HEK293 (cell line): ENCODE measurements at regions not wholly inside any gene's neighbourhood (a gene's known extent, or its start where the extent isn't known, plus 50 kb on each side); places are given as distances from the start of the nearest gene placed in this dataset.

ENCODE experiments used
- CTCF ChIA-PET: fragments of 350-600 bp; formaldehyde crosslinking; extraction: SDS; loops from one replicate; lab custom pipeline; 2021; ENCODE audit warnings: antibody characterized with exemption; lab: Yijun Ruan, JAX
- POLR2A ChIA-PET: fragments of 300-600 bp; formaldehyde crosslinking; extraction: SDS; loops from one replicate; lab custom pipeline; 2020; ENCODE audit warnings: antibody characterized with exemption, inconsistent platforms; lab: Yijun Ruan, JAX
- H3K27ac ChIP-seq: fragments of 200-500 bp; sonication (Bioruptor generic); 2 replicates; pipeline ENCODE4 v1.5.1; 2014; ENCODE audit warnings: low read depth, low read length, control low read depth, inconsistent platforms; ENCODE audit errors: extremely low read depth
- H3K36me3 ChIP-seq, 2 experiments: fragments of 200-500 bp in 1 of 2; sonication (Bioruptor generic) in 1 of 2; 1 replicate in 1 of 2; 2 replicates in 1 of 2; pipeline ENCODE4 v1.5.1; 2014 to 2017; ENCODE audit warnings: inconsistent platforms in 2 of 2, low read length in 2 of 2; ENCODE audit not compliant: control insufficient read depth in 2 of 2, insufficient read depth in 1 of 2
- H3K4me1 ChIP-seq: fragments of 200-500 bp; sonication (Bioruptor generic); 2 replicates; pipeline ENCODE4 v1.5.1; 2014; ENCODE audit warnings: mild to moderate bottlenecking, low read length, inconsistent platforms; ENCODE audit not compliant: control insufficient read depth, insufficient read depth
- H3K4me3 ChIP-seq: 2 replicates; pipeline ENCODE4 v1.5.1; 2011; ENCODE audit warnings: low read depth, mild to moderate bottlenecking, control low read depth, low read length, moderate library complexity
- H3K9me3 ChIP-seq: fragments of 200-500 bp; sonication (Bioruptor generic); 2 replicates; pipeline ENCODE4 v1.5.1; 2014; ENCODE audit warnings: low read depth, low read length, inconsistent platforms; ENCODE audit not compliant: control insufficient read depth, insufficient read depth
- GFI1B ChIP-seq: fragments of 450-650 bp; formaldehyde crosslinking; IDR thresholded peaks from 2 replicates; pipeline ENCODE4 v1.5.1; 2016; ENCODE audit warnings: missing biosample characterization, missing genetic modification characterization
- GLI2 ChIP-seq: fragments of 450-650 bp; formaldehyde crosslinking; IDR thresholded peaks from 2 replicates; pipeline ENCODE4; 2017; ENCODE audit warnings: missing biosample characterization, missing genetic modification characterization, low read depth, borderline replicate concordance
- GLIS1 ChIP-seq: fragments of 450-650 bp; formaldehyde crosslinking; IDR thresholded peaks from 2 replicates; pipeline ENCODE4 v1.5.1; 2016; ENCODE audit warnings: missing biosample characterization, missing genetic modification characterization
- MEIS1 ChIP-seq: sonication (generic); formaldehyde crosslinking; IDR thresholded peaks from 2 replicates; pipeline ENCODE4 v1.8.1; 2022; ENCODE audit warnings: missing genetic modification reagents, mild to moderate bottlenecking, borderline replicate concordance
- MYNN ChIP-seq: fragments of 450-650 bp; formaldehyde crosslinking; IDR thresholded peaks from 2 replicates; pipeline ENCODE4 v1.5.1; 2016; ENCODE audit warnings: missing biosample characterization, missing genetic modification characterization, borderline replicate concordance
- TRIM28 ChIP-seq: IDR thresholded peaks from 2 replicates; pipeline ENCODE4 v1.6.1; 2011; ENCODE audit warnings: low read length, control low read depth, borderline replicate concordance
- YY2 ChIP-seq: fragments of 450-650 bp; formaldehyde crosslinking; IDR thresholded peaks from 2 replicates; pipeline ENCODE4 v1.5.1; 2016; ENCODE audit warnings: missing biosample characterization, missing genetic modification characterization
- ZBTB1 ChIP-seq: fragments of 450-650 bp; formaldehyde crosslinking; IDR thresholded peaks from 2 replicates; pipeline ENCODE4 v1.5.1; 2016; ENCODE audit warnings: missing biosample characterization, missing genetic modification characterization
- ZBTB20 ChIP-seq: fragments of 450-650 bp; formaldehyde crosslinking; IDR thresholded peaks from 2 replicates; pipeline ENCODE4 v1.5.1; 2016; ENCODE audit warnings: missing biosample characterization, missing genetic modification characterization
- ZBTB44 ChIP-seq: fragments of 450-650 bp; IDR thresholded peaks from 2 replicates; pipeline ENCODE4 v1.5.1; 2018; ENCODE audit warnings: missing biosample characterization, mild to moderate bottlenecking, missing genetic modification characterization
- ZBTB48 ChIP-seq: fragments of 450-650 bp; formaldehyde crosslinking; IDR thresholded peaks from 2 replicates; pipeline ENCODE4 v1.5.1; 2016; ENCODE audit warnings: missing biosample characterization, missing genetic modification characterization
- ZEB2 ChIP-seq: fragments of 450-650 bp; formaldehyde crosslinking; IDR thresholded peaks from 2 replicates; pipeline ENCODE4 v1.5.1; 2016; ENCODE audit warnings: missing biosample characterization, missing genetic modification characterization
- ZFP37 ChIP-seq: fragments of 450-650 bp; formaldehyde crosslinking; IDR thresholded peaks from 2 replicates; pipeline ENCODE4 v1.5.1; 2016; ENCODE audit warnings: missing biosample characterization, missing genetic modification characterization
- ZFP69B ChIP-seq: fragments of 450-650 bp; formaldehyde crosslinking; IDR thresholded peaks from 2 replicates; pipeline ENCODE4 v1.5.1; 2016; ENCODE audit warnings: missing biosample characterization, missing genetic modification characterization
- ZNF211 ChIP-seq: fragments of 450-650 bp; formaldehyde crosslinking; IDR thresholded peaks from 2 replicates; pipeline ENCODE4 v1.5.1; 2016; ENCODE audit warnings: low read depth, missing biosample characterization, missing genetic modification characterization
- ZNF23 ChIP-seq: fragments of 450-650 bp; formaldehyde crosslinking; IDR thresholded peaks from 2 replicates; pipeline ENCODE4 v1.5.1; 2016; ENCODE audit warnings: missing biosample characterization, missing genetic modification characterization, borderline replicate concordance
- ZNF239 ChIP-seq: fragments of 450-650 bp; formaldehyde crosslinking; IDR thresholded peaks from 2 replicates; pipeline ENCODE4 v1.5.1; 2016; ENCODE audit warnings: missing biosample characterization, missing genetic modification characterization
- ZNF24 ChIP-seq: fragments of 450-650 bp; formaldehyde crosslinking; IDR thresholded peaks from 2 replicates; pipeline ENCODE4 v1.5.1; 2016; ENCODE audit warnings: missing biosample characterization, missing genetic modification characterization
- ZNF311 ChIP-seq: fragments of 450-650 bp; formaldehyde crosslinking; IDR thresholded peaks from 2 replicates; pipeline ENCODE4 v1.5.1; 2017; ENCODE audit warnings: missing biosample characterization, missing genetic modification characterization, borderline replicate concordance
- ZNF366 ChIP-seq: fragments of 450-650 bp; formaldehyde crosslinking; conservative IDR thresholded peaks from 2 replicates; pipeline ENCODE4 v1.5.1; 2016; ENCODE audit warnings: missing biosample characterization, missing genetic modification characterization
- ZNF423 ChIP-seq: fragments of 450-650 bp; formaldehyde crosslinking; IDR thresholded peaks from 2 replicates; pipeline ENCODE4 v1.5.1; 2016; ENCODE audit warnings: missing biosample characterization, missing genetic modification characterization
- ZNF488 ChIP-seq: fragments of 450-650 bp; formaldehyde crosslinking; IDR thresholded peaks from 2 replicates; pipeline ENCODE4 v1.5.1; 2016; ENCODE audit warnings: missing biosample characterization, missing genetic modification characterization
- ZNF514 ChIP-seq: fragments of 450-650 bp; formaldehyde crosslinking; IDR thresholded peaks from 2 replicates; pipeline ENCODE4 v1.5.1; 2016; ENCODE audit warnings: missing biosample characterization, missing genetic modification characterization
- ZNF624 ChIP-seq: fragments of 450-650 bp; formaldehyde crosslinking; IDR thresholded peaks from 2 replicates; pipeline ENCODE4 v1.5.1; 2017; ENCODE audit warnings: missing biosample characterization, missing genetic modification characterization
- ZNF658 ChIP-seq: fragments of 450-650 bp; formaldehyde crosslinking; IDR thresholded peaks from 2 replicates; pipeline ENCODE4; 2016; ENCODE audit warnings: missing biosample characterization, missing genetic modification characterization
- ZNF776 ChIP-seq: fragments of 450-650 bp; formaldehyde crosslinking; IDR thresholded peaks from 2 replicates; pipeline ENCODE4 v1.5.0; 2017; ENCODE audit warnings: missing biosample characterization, missing genetic modification characterization, borderline replicate concordance
- ZNF792 ChIP-seq: fragments of 450-650 bp; formaldehyde crosslinking; IDR thresholded peaks from 2 replicates; pipeline ENCODE4 v1.5.1; 2016; ENCODE audit warnings: missing biosample characterization, missing genetic modification characterization
- ZSCAN23 ChIP-seq: fragments of 450-650 bp; formaldehyde crosslinking; IDR thresholded peaks from 2 replicates; pipeline ENCODE4 v1.5.1; 2016; ENCODE audit warnings: missing biosample characterization, missing genetic modification characterization
- ZXDB ChIP-seq: fragments of 450-650 bp; formaldehyde crosslinking; IDR thresholded peaks from 2 replicates; pipeline ENCODE4 v1.5.1; 2016; ENCODE audit warnings: missing biosample characterization, missing genetic modification characterization
- TF ChIP-seq, protein P1 (sequence below): fragments of 450-650 bp; formaldehyde crosslinking; IDR thresholded peaks from 2 replicates; pipeline ENCODE4 v1.5.1; 2016; ENCODE audit warnings: missing biosample characterization, missing genetic modification characterization
- TF ChIP-seq, protein P2 (sequence below): fragments of 450-650 bp; formaldehyde crosslinking; IDR thresholded peaks from 2 replicates; pipeline ENCODE4 v1.5.1; 2017; ENCODE audit warnings: missing biosample characterization, missing genetic modification characterization

DNA sequence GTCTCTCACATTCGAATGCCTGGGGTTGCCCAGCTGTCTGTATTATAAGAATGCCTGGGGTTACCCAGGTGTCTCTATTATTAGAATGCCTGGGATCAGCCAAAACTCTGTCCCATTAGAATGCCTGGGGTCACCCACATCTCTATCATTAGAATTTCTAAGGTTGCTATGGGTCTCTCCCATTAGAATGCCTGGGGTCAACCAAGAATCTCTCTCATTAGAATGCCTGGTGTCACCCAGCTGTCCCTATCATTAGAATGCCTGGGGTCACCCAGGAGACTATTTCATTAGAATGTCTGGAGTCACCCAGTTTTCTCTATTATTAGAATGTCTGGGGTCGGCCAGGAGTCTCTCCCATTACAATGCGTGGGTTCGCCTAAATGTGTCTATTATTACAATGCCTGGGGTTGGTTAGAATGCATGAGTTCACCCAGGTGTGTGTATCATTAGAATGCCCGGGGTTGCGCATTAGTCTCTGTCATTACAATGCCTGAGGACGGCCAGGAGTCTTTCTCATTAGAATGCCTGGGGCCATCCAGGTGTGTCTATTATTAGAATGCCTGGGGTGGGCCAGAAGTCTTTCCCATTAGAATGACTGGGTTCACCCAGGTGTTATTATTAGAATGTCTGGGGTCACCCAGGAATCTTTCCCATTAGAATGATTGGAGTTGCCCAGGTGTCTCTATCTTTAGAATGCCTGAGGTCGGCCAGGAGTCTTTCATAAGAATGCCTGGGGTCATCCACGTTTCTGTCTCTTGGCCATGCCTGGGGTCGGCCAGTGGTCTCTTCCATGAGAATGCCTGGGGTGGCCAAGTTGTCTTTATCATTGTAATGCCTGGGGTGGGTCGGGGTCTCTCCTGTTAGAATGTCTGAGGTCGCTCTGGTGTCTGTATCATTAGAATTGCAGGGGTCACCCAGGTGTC lies 59.6 kb downstream of the RNF187 start:
- ChIA-PET POLR2A (no interaction called here), CTCF (interaction anchor here (0.6 kb wide), 1 partner anchor 46 kb away, joined by 4 read pairs; no protein-coding TSS in a partner anchor)
- Histone ChIP-seq H3K4me1 (no peaks in the 10 kb centered on the region), H3K36me3 (no peaks in the 10 kb centered on the region), H3K4me3 (no peak overlapping the region), H3K27ac (no peak overlapping the region), H3K9me3 (no peaks in the 10 kb centered on the region)
- TF ChIP-seq ZFP37 (tag by site-specific recombination) (no peak), ZBTB20 (tag by site-specific recombination) (no peak), MYNN (tag by site-specific recombination) (no peak), ZBTB48 (tag by site-specific recombination) (no peak), GLIS1 (tag by site-specific recombination) (no peak), ZNF658 (tag by site-specific recombination) (no peak), ZFP69B (tag by site-specific recombination) (no peak), ZNF514 (no peak), ZNF211 (tag by site-specific recombination) (no peak), ZNF624 (tag by site-specific recombination) (no peak), ZEB2 (tag by site-specific recombination) (no peak), ZSCAN23 (tag by site-specific recombination) (no peak), ZNF488 (tag by site-specific recombination) (no peak), MEIS1 (CRISPR knock-in tag) (no peak), GFI1B (tag by site-specific recombination) (no peak), ZNF366 (tag by site-specific recombination) (no peak), TRIM28 (no peak), ZNF792 (tag by site-specific recombination) (no peak)
- TF ChIP-seq, protein P1, sequence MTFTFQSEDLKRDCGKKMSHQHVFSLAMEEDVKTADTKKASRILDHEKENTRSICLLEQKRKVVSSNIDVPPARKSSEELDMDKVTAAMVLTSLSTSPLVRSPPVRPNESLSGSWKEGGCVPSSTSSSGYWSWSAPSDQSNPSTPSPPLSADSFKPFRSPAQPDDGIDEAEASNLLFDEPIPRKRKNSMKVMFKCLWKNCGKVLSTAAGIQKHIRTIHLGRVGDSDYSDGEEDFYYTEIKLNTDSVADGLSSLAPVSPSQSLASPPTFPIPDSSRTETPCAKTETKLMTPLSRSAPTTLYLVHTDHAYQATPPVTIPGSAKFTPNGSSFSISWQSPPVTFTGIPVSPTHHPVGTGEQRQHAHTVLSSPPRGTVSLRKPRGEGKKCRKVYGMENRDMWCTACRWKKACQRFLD (tag by site-specific recombination), result no peak

GRCh38 chr1:228547464-228547792 lies 60.2 kb downstream of the RNF187 start:
- CTCF ChIA-PET, result interaction anchor here (0.7 kb wide), 1 partner anchor 1007 kb away, joined by 4 read pairs; no protein-coding TSS in a partner anchor

DNA sequence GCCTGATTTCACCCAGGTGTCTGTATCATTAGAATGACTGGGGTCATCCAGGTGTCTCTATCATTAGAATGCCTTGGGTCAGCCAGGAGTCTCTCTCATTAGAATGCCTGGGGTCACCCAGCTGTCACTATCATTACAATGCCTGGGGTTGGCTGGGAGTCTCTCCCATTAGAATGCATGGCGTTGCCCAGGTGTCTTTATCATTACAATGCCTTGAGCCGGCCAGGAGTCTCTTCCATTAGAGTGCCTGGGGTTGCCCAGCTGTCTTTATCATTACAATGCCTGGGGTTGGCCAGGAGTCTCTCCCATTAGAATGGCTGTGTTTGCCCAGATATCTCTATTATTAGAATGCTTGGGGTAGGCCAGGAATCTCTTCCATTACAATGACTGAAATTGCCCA lies 61.6 kb downstream of the RNF187 start:
- Histone ChIP-seq H3K4me3 (no peak overlapping the region), H3K9me3 (no peaks in the 10 kb centered on the region), H3K4me1 (no peaks in the 10 kb centered on the region), H3K27ac (no peak overlapping the region), H3K36me3 (no peaks in the 10 kb centered on the region)
- ChIA-PET CTCF (no interaction called here), POLR2A (no interaction called here)
- TF ChIP-seq ZNF658 (tag by site-specific recombination) (no peak), ZBTB1 (tag by site-specific recombination) (no peak), ZNF239 (tag by site-specific recombination) (no peak), ZBTB44 (tag by site-specific recombination) (no peak), ZNF776 (tag by site-specific recombination) (no peak), ZNF24 (tag by site-specific recombination) (no peak), GLI2 (no peak), YY2 (tag by site-specific recombination) (no peak), ZNF514 (no peak)
- TF ChIP-seq, protein P2, sequence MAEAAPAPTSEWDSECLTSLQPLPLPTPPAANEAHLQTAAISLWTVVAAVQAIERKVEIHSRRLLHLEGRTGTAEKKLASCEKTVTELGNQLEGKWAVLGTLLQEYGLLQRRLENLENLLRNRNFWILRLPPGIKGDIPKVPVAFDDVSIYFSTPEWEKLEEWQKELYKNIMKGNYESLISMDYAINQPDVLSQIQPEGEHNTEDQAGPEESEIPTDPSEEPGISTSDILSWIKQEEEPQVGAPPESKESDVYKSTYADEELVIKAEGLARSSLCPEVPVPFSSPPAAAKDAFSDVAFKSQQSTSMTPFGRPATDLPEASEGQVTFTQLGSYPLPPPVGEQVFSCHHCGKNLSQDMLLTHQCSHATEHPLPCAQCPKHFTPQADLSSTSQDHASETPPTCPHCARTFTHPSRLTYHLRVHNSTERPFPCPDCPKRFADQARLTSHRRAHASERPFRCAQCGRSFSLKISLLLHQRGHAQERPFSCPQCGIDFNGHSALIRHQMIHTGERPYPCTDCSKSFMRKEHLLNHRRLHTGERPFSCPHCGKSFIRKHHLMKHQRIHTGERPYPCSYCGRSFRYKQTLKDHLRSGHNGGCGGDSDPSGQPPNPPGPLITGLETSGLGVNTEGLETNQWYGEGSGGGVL (tag by site-specific recombination), result no peak

More at GRCh38 chr1:228547464-228547792, 60.2 kb downstream of the RNF187 start:
- no peaks in the 10 kb centered on the region for H3K36me3 ChIP-seq
- TF ChIP-seq ZNF311 (tag by site-specific recombination), result no peak
- no peak for TF ChIP-seq ZNF23 (tag by site-specific recombination)
- no peak for TF ChIP-seq ZXDB (tag by site-specific recombination)
- no peak for TF ChIP-seq ZNF423 (tag by site-specific recombination)
- no peaks in the 10 kb centered on the region for H3K4me1 ChIP-seq
- POLR2A ChIA-PET, result no interaction called here
- no peak overlapping the region for H3K27ac ChIP-seq
- H3K9me3 ChIP-seq, result no peaks in the 10 kb centered on the region
- no peak overlapping the region for H3K4me3 ChIP-seq
